ENCODE measurements at regions not wholly inside any gene's neighbourhood (a gene's known extent, or its start where the extent isn't known, plus 50 kb on each side); places are given as distances from the start of the nearest gene placed in this dataset.
"Not testable (repeated sequence)": the region's sequence is repeated elsewhere in the genome, so short reads cannot be mapped to it uniquely, and the experiment has no call there.

DNA sequence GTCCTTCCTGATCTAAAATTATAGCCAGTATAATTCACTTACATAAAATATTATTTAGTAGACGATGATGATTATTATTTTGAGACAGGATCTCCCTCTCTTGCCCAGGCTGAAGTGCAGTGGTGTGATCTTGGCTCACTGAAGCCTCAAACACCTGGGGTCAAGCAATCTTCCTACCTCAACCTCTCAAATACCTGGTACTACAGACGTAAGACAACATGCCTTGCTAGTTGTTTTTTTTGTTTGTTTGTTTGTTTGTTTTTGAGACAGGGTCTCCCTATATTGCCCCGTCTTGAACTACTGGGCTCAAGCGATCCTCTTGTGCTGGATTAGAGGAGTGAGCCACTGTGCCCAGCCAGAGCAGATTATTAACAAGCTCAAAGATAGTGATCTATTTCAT, 399.1 kb upstream of the ZNF804A start:
- DNase-seq (ENCODE audit: low spot score), result no peak

DNA sequence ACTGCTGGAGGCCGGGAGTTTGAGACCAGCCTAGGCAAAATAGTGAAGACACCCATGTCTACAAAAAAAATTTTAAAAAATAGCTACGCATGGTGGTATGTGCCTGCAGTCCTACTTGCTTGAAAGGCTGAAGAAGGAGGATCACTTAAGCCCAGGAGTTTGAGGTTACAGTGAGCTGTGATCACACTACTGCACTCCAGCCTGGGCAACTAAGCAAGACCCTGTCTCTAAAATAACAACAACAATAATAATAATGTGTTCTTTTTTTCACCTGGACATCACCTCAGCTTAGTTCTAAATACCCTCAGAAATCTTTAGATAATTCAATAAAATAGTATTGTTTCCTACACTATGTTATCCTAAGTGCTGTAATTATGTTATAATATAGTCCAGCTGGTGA, 397.1 kb upstream of the ZNF804A start:
- no peak for DNase-seq (ENCODE audit: low spot score)

DNA sequence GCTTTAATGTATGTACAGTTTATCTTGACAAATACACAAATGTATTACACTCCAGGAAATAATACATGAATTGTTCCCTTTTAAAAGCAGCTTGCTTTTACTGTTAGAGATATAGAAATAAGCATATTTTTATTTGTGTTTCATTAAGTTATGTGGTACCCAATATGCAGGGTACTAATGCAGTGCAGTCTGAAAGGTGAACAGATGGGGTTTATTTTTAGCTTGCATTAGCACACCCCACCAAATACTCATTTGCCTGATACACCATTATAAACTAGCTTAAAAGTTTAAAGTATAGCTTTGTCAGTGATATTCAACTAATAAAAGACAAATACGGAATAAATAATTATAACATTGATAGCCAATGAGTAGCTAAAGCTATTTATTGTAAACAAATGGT, 394.7 kb upstream of the ZNF804A start:
- DNase-seq (ENCODE audit: low spot score), result no peak

DNA sequence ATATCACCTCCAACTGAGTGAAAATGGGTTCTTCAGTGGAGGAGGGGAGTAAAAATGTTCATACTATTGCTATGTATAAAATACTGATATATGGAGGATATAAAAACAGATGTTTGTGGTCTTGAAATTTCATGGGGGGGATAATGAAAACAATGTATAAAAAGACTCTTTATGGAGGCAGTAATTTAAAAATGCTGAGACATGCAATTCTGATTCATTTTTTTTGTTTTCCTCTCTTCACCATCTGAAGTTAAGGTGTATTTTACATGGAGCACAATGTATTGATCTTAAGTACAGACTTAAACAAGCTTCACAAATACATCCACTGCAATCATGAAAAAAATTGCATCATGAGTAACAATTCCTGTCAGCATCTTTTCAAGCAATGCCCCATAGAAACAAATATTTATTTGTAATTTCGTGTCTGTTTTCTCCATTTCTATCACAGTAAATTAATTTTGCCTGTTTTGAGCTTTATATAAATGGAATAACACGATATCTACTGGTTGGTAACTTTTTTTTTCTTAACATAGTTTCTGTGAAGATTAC, 393.2 kb upstream of the ZNF804A start:
- no peak for DNase-seq (ENCODE audit: low spot score)

DNA sequence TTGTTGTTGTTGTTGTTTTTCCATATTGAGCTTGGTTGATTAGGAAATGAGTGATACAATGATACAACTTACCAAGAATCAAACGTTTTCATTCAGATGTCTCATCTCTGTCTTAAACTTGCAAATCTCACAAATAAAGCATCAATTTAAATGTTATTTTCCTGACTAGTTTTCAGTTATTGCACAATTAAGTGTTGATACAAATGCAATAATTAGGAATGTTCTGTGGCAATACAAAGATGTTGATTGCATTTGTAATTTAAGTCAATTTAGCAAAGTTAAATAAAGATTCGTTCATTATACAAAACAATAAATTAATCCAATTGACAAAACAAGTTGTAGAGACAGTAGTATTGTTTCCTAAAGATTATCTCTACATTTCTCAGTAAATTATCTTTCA, 392.3 kb upstream of the ZNF804A start:
- no peak for DNase-seq (ENCODE audit: low spot score)

DNA sequence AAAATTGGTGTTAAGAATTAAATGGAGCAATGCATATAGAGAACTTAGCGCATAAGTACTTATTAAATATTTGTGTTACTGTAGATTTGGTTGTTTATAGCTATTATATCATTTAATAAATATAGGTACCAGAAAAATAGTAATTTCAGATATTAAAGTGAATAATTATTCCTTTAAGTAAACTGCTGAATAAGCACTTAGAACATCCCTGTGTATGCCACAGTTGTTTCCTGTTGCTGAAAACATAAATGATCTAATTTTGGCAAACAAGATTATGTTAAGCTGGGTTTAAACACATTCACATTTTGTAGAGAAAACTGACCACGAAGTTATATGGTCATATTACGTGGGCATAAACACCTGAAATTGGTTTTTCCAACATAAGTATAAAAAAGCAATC, 388.0 kb upstream of the ZNF804A start:
- DNase-seq (ENCODE audit: low spot score), result no peak

DNA sequence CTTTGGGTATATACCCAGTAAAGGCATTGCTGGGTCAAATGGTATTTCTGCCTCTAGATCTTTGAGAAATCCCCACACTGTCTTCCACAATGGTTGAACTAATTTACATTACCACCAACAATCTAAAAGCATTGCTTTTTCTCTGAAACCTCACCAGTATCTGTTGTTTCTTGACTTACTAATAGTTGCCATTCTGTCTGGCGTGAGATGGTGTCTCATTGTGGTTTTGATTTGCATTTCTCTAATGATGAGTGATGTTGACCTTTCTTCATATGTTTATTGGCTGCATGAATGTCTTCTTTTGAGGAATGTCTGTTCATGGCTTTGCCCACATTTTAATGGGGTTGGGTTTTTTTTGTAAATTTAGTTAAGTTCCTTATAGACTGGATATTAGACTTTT, 382.6 kb upstream of the ZNF804A start:
- DNase-seq (ENCODE audit: low spot score), result no peak

DNA sequence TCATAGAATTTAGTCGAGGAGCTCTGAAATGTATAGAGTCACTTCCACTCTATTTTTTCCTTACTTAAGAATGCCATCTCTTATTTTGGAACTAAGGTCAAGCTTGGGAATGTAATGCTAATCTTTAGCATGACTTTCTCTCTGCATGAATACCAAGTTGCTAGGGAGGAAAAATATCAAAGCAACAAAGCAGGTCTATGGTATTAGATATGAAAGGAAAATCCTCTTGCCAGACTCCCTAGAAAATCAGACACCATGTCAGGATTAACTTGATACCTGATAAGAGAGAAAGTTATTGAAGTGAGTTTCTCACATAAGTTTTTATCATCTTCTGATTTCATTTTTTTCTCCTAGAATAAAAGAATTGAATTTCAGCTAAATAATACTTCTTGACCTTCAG, 341.7 kb upstream of the ZNF804A start:
- no peak for DNase-seq (ENCODE audit: low spot score)

DNA sequence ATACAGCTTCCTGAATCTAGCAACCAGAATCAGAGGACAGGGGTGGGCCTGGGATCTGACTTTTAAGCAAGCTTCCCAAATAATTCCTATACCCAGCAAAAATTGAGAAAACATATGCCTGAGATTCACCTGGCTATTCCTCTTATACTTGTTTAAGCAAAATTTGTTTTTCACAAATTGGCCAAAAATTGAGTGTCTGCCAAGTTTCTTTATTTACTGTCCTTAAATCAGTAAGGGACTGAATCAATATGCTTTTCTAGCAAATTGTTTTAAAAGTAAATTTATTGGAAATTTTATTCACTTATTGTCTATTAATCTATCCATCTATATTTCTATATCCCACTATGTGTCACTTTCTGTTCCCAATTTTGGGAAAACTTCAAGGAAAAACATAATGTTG, 337.0 kb upstream of the ZNF804A start:
- DNase-seq (ENCODE audit: low spot score), result no peak

DNA sequence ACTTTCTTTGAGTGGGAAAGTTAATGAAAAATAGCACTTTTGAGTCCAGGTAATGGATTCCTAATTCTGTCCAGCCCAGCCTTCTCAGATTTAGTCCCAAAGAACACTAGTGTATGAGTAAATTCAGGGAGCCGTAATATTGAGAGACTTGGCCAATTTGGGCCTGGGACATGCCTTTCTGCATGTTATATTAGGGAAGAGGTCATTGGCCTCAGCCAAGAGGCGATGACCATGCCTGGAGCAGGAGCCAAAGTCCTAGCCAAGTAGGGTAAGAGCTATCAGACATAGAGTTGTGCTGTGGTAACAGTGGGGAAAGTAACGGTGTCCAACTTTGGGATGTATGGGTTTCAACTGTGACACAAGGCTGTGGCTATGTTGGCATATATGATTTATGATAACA, 336.5 kb upstream of the ZNF804A start:
- DNase-seq (ENCODE audit: low spot score), result no peak

DNA sequence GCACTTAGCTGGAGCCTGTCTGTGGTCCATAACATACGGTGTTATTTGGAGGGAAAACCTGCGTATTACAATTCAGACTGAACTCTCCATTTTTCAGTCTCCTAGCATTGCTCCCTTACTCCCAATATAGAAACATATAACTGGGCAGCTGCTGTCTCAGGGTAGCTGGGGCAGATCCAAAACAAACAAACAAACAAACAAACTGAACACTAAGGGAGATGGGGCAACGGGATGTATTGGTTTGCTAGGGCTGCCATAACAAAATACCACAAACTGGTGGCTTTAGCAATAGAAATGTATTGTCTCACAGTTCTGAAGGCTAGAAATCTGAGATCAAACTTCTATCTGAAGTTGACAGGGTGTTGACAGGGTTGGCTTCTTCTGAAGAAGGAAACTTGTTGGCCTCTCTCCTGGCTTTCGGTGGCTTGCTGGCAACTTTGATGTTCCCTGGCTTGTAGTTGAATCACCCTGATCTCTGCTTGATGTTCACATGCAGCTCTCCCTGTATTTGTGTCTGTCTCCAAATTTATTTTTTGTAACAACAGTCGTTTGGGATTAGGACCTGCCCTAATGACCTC, 329.3 kb upstream of the ZNF804A start:
- DNase-seq (ENCODE audit: low spot score), result no peak

DNA sequence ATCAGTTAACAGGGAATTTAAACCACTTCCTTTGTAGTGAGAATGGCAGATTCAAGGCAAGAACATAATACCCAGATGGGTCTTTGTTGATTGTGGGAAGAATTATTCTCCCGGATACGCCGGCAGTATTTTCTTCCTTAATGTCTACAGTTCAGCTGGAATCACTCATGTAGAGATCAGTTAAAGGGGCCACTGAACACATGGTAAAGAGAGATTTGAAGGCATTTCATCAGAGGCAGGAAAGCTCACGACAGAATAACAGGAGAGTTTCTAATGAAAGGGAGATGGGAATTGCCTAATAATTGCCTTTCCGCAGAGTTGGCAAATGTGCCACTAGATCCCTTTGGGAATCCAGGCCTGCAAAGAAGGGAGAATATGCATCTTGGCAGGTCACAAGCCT, 327.7 kb upstream of the ZNF804A start:
- no peak for DNase-seq (ENCODE audit: low spot score)

DNA sequence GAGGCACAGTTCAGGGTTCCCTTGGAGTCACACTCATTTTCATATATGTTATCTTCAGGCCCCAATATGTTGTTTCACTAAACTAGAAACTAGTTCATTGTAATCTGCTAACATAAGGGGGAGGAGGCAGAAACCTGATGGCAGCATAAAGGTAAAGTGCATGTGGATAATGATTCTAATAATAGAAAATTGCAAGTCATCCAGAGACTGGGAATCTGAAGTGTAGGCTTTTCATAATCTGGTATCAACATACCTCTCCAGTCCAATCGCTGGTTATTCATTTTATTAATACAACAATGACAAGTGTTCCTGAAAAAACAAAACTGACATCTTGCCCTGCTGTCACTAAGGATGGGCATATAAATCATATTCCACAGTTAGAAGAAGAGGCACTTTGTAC, 326.3 kb upstream of the ZNF804A start:
- no peak for DNase-seq (ENCODE audit: low spot score)

DNA sequence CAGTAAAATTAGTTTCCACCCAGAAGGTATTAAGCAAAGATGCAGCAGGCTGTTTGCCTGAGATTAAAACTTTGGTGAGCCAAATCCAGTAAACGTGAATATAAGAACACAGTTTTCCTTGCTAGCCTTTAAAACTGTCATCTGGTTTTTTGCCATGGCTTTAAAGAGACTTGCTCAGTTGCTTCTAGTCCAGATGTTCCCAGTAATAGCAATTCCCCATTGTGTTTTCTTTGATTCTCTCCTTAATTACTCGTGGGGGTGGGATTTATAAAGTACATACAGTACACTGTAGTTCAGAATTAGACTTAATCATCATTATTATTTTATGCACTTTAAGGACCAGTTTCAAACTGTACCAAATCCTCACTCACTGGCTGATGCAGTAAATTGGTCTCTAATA, 303.5 kb upstream of the ZNF804A start:
- DNase-seq (ENCODE audit: low spot score), result no peak

DNA sequence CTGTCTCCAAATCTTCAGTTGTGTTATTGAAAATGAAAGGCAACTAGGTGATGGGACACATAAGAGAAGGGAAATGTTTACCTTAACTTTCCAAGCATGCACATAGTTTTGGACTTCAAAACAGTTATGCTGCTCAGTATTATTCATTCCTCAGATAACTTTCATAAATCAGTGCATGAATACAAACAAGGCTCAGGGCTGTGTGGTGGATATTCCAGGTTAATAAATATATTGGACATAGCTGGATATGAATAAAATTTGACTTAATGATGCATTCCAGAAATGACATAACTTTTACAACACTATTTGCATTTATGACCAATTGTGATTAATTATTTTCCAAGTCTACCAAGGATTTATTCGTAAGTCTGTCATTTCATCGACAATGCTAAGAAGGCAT, 301.2 kb upstream of the ZNF804A start:
- DNase-seq (ENCODE audit: low spot score), result no peak

DNA sequence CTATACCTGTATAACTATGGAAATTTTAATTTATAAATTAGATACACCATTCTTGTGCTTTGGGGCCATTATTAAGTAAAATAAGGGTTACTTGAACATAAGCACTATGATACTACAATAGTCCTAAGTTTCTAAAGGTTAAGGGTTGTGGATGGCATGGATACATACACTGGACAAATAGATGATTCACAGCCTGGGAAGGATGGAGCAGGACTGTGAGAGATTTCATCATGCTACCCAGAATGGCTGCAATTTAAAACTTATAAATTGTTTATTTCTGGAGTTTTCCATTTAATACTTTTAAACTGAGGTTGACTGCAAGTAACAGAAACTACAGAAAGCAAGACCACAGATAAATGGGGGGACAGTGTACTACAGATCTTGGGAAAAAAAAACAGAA, 295.8 kb upstream of the ZNF804A start:
- no peak for DNase-seq (ENCODE audit: low spot score)

DNA sequence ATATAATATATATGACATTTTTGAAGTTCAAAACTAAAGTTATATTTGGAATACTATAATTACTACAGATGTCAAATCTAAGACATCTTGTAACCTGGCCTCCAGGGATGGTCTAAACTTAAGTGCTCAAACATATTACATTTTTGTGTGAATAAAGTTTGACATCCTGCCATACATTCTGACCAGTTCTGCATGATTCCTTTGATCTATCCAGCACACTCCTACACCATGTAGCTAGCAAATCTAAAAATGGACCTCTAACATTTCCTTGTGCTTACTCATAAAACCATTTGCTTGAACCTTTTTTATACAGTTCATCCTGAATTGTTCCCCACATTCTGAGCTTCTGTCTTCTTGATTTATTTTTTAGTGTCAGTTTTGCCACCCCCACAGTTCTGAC, 294.3 kb upstream of the ZNF804A start:
- DNase-seq (ENCODE audit: low spot score), result no peak

DNA sequence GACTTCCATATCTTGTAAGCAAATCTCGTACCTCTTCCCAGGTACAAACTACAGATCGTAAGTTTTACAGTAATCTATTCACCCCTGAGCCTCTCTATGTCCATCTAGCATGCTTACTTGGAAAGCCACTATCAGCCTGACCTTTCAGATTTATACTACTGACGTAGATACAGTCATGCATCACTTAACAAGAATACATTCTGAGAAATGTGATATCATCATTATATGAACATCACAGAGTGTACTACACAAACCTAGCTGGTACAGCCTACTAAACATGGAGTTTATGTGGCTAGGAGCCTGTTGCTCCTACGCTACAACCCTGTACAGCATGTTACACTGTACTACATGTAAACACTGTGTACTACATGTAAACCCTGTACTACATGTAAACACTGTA, 293.2 kb upstream of the ZNF804A start:
- no peak for DNase-seq (ENCODE audit: low spot score)

DNA sequence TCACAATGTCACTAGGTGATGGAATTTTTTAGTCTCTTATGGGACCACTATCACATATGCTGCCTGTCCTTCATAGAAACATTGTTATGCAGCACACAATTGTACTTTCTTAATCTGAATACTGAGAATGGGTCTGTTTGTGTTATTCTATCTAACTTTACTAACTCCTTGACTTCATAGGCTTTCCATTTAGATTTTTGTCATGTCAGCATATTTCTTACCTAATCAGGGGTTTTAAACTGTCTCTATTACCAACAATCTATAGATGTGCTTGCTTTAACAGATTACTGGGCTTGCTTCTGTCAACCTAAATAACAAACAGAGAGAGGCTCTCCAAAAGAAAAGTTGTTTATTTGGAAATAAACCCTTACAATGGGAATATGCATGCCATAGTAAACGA, 289.6 kb upstream of the ZNF804A start:
- no peak for DNase-seq (ENCODE audit: low spot score)

DNA sequence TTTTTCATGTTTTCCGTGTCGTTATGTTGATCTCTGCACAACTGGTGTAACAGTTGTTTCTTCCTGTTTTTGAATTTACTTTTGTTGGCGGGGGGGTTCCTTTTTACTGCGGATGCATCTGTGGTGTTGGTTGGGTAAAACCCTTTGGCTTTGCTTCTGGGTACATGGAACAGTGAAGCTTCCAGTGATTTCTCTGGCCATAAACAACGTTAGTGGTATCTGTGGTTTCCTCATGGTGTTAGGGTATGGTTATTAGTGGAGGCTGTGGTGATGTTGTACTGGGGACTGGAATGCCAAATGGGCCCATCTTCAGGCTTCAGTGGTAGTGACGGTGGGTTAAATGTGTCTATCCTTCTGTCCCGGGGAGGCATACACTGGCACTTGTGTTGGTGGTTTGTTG, 285.4 kb upstream of the ZNF804A start:
- DNase-seq (ENCODE audit: low spot score), result no peak

DNA sequence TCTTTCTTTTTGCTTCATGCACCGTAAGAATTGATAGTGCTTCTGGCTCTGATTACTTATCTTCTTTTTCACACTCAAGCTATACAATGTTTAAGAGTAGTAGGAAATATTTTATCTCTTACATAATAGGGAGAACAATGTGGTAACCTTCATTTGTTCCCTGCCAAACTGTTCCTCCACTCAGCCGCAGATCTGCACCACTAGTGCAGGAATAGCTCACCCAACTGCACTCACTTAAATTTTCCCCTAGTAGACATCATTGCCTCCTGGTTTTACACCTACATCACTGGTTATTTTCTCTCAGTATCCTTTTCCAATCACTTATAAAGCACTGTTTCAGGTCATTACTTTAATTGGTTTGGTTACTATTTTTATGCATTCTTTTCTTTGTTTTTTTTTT, 283.5 kb upstream of the ZNF804A start:
- no peak for DNase-seq (ENCODE audit: low spot score)

DNA sequence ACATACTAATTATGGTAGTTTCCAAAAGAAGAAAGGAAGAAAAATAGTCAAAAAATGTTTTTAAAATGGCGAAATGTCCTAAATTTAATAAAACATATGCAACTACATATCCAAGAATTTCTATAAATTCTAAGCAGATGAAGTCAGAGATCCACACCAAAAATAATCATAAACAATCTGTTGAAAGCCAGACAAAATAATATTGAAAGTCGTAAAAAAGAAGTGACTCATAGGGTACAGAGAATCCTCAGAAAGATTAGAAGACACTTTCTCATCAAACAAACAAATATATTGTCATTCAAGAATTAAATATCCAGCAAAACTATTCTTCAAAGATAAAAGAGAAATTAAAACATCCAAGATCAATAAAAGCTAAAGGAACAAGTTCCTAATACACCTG, 281.4 kb upstream of the ZNF804A start:
- no peak for DNase-seq (ENCODE audit: low spot score)

DNA sequence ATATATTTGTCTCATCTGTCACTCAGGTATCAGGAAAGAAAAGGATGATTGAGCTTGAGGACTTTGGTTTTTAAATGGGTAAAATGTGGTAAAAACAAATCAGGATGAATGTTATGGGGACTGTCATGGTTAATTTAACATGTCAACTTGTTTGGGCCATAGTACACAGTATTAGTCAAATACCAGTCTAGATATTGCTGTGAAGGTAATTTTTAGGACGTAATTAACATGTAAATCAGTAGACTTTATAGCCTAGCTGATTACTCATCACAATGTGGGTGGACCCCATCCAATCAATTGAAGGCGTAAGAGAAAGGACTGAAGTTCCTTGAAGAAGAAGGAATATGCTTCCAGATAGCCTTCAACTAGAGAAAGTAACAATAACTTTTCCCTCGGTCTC, 275.7 kb upstream of the ZNF804A start:
- no peak for DNase-seq (ENCODE audit: low spot score)

DNA sequence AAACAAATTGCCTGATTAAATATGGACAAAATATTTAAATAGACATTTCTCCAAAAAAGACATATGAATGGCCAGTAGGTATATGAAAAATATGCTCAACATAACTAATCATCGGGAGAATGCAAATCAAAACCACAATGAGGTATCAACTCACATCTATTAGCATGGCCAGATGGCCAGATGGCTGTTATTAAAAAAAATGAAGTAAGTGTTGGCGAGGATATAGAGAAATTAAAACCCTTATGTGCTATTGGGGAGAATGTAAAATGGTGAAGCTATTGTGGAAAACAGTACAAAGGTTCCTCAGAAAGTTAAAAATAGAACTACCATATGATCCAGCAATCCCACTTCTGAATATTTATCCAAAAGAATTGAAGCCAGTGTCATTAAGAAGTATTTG, 272.3 kb upstream of the ZNF804A start:
- no peak for DNase-seq (ENCODE audit: low spot score)

DNA sequence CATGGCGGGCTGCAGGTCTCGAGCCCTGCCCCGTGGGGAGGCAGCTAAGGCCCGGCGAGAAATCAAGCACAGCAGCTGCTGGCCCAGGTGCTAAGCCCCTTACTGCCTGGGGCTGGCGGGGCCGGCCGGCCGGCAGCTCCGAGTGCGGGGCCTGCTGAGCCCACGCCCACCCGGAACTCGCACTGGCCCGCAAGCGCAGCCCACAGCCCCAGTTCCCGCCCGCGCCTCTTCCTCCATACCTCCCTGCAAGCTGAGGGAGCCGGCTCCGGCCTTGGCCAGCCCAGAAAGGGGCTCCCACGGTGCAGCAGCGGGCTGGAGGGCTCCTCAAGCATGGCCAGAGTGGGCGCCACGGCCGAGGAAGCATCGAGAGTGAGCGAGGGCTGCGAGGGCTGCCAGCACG, 270.5 kb upstream of the ZNF804A start:
- not testable (repeated sequence) for DNase-seq (ENCODE audit: low spot score)

Data from ureter (tissue), 1 donor.